SK-N-MC (cell line): ENCODE measurements at regions not wholly inside any gene's neighbourhood (a gene's known extent, or its start where the extent isn't known, plus 50 kb on each side); places are given as distances from the start of the nearest gene placed in this dataset.

Experiments used
- DNase-seq: peaks from one replicate; pipeline ENCODE4 v3.0.0-alpha.2; 2011; ENCODE audit warnings: low read depth, low spot score
- H3K27ac ChIP-seq: fragments of 200-600 bp; sonication (generic); 2 replicates; pipeline ENCODE4 v1.5.1; 2016; ENCODE audit warnings: mixed run types
- H3K36me3 ChIP-seq: fragments of 200-600 bp; sonication (generic); 2 replicates; pipeline ENCODE4 v1.6.1; 2017; ENCODE audit warnings: antibody characterized with exemption, low read length, mixed read lengths; ENCODE audit not compliant: insufficient read depth
- H3K4me3 ChIP-seq: fragments of 200-600 bp; sonication (generic); 2 replicates; pipeline ENCODE4 v1.5.1; 2016
- H3K9ac ChIP-seq: fragments of 200-600 bp; sonication (generic); 2 replicates; pipeline ENCODE4 v1.8.0; 2017; ENCODE audit warnings: mixed run types, mixed read lengths; ENCODE audit not compliant: insufficient read length
- H3K9me3 ChIP-seq: fragments of 200-600 bp; sonication (generic); 2 replicates; pipeline ENCODE4 v1.6.1; 2017; ENCODE audit warnings: low read depth, mild to moderate bottlenecking, antibody characterized with exemption, low read length, moderate library complexity, mixed read lengths
- EZH2 ChIP-seq: fragments of 200-600 bp; sonication (generic); IDR thresholded peaks from one replicate; pipeline ENCODE4 v1.6.1; 2017; ENCODE audit warnings: antibody characterized with exemption
- FOXP2 ChIP-seq: optimal IDR thresholded peaks from 2 replicates; pipeline ENCODE3; 2011; ENCODE audit warnings: mild to moderate bottlenecking, moderate library complexity; ENCODE audit not compliant: insufficient read depth; ENCODE audit errors: extremely low read length, control extremely low read depth
- POLR2AphosphoS5 ChIP-seq: IDR thresholded peaks from 2 replicates; pipeline ENCODE4 v1.6.1; 2012; ENCODE audit warnings: mild to moderate bottlenecking, low read depth, low read length, borderline replicate concordance

DNA sequence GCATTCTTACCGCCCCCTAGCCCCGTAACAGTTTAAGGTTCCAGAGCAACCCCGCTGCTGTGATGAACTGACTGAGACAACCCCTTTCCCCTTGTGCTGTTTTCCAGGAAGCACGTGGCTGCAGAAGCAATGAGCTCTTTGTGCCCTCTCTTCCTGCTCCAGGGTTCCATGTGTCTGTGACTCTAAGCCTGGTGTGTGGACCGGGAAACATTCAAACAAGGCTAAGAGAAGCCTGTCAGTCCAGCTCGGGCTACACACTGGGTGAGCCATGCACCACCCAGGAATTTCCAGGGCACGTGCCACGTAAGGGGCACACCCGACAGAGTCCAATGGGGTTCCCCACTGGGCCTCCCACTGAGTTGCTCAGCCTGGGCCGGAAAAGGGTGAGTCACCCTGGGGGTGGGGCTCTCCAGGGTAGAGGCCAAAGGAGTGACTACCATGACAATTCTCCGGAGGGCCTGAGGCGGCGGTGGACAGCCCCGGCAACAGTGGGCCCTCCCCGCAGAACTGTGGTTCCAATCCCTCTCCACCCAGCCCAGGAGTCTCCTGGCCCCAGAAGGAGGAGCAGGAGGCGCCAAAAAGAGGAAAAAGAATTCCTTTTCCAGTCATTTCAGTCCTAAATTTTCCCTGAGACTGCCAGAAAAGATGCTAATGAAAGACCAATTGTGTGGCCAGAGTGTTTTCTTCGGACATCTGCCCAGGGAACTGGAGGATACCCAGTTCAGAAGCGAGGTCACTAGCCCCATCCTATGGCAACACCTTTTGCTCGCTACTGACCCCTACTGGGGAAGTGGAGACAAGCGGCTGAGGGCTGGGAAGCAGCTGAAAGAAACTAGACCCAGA, 157.8 kb upstream of the SLC1A4 start:
- no peaks in the 10 kb centered on the region for H3K9me3 ChIP-seq
- no peak overlapping the region for H3K9ac ChIP-seq
- no peak overlapping the region for H3K4me3 ChIP-seq
- no peak for DNase-seq
- H3K27ac ChIP-seq, result no peak overlapping the region
- no peak for TF ChIP-seq EZH2
- TF ChIP-seq FOXP2, result no peak
- no peak for TF ChIP-seq POLR2AphosphoS5
- H3K36me3 ChIP-seq, result no peaks in the 10 kb centered on the region

DNA sequence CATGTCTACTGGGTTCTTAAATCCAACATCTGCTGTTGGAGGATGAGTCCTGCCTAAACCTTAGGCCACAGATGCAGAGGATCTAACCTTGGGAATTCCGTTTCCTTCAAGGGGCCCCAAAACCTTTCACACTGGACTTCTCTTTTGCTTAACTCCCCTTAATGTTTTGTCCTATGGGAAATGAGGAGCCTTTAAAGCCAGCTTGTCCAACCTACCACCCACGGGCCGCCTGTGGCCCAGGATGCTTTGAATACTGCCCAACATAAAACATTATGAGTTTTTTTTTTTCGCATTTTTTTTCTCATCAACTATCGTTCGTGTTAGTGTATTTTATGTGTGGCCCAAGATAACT, 157.2 kb upstream of the SLC1A4 start:
- Histone ChIP-seq H3K4me3 (no peak overlapping the region), H3K27ac (no peak overlapping the region), H3K9me3 (no peaks in the 10 kb centered on the region), H3K36me3 (no peaks in the 10 kb centered on the region), H3K9ac (no peak overlapping the region)
- TF ChIP-seq FOXP2 (no peak), EZH2 (no peak), POLR2AphosphoS5 (no peak)
- no peak for DNase-seq

DNA sequence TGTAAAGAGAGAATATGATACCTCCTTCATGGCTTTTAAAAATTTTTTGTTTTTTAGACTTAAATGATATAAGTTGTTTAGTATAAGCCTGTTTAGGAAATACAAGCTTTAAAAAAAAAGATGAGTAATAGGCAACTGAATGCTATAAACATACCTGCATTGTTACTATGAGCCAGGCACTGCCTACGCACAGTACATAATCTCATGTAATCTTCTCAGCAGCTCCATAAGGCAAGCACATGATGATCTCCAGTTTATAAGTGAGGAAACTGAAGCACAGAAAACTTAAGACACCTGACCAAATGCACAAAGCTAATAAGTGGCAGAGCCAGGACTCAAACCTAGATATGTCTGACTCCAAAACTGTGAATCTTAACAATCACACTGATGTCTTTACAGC, 156.3 kb upstream of the SLC1A4 start:
- DNase-seq, result no peak
- no peak overlapping the region for H3K27ac ChIP-seq
- H3K9me3 ChIP-seq, result no peaks in the 10 kb centered on the region
- no peak overlapping the region for H3K4me3 ChIP-seq
- H3K9ac ChIP-seq, result no peak overlapping the region
- TF ChIP-seq EZH2 (no peak), POLR2AphosphoS5 (no peak), FOXP2 (no peak)
- no peaks in the 10 kb centered on the region for H3K36me3 ChIP-seq

DNA sequence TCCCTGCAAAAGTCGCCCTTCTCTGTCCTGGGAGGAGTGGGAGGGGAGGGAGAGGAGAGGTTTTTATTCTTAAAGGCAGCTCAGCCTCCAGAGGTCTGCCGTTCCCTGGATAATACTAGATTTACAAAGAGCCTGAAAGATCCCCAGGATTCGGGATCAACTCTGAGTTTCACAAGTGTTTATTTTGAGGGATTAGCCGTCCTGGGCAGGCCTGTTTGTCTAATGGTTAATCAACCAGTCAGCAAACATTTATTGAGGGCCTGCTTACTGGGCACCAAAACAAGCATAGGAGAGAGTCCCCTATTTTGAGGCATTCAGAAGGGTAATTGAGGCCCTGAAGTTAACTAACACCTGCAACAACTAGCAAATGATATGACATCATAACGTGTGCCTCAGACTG, 152.6 kb upstream of the SLC1A4 start:
- TF ChIP-seq FOXP2 (no peak), EZH2 (no peak), POLR2AphosphoS5 (no peak)
- no peak for DNase-seq
- Histone ChIP-seq H3K4me3 (no peak overlapping the region), H3K9me3 (no peaks in the 10 kb centered on the region), H3K27ac (no peak overlapping the region), H3K9ac (no peak overlapping the region), H3K36me3 (no peaks in the 10 kb centered on the region)

DNA sequence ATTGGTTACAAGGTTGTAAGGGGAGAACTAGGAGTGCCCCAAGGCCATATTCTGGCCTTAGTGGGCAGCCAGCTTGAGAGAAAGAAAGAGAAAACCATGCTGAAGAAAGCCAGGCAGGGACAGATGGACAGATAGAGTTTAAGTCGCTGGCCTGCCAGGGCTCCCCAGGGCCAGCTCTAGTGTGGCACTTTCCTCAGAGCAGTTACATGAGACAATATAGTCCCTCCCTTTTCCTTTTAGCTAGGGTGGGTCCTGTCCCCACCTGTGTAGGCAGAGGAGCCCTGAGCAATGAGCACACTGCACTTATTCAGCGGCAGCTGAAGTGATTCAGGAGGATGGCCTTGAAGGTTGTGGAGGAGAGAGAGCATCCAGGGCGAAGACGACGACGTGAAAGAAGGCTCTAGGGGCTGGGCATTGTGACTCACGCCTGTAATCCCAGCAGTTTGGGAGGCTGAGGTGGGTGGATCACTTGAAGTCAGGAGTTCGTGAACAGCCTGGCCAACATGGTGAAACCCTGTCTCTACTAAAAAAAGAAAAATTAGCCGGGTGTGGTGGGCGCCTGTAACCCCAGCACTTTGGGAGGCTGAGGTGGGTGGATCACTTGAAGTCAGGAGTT, 152.0 kb upstream of the SLC1A4 start:
- Histone ChIP-seq H3K9ac (no peak overlapping the region), H3K9me3 (no peaks in the 10 kb centered on the region), H3K27ac (no peak overlapping the region), H3K4me3 (no peak overlapping the region), H3K36me3 (no peaks in the 10 kb centered on the region)
- TF ChIP-seq EZH2 (no peak), POLR2AphosphoS5 (no peak), FOXP2 (no peak)
- no peak for DNase-seq

DNA sequence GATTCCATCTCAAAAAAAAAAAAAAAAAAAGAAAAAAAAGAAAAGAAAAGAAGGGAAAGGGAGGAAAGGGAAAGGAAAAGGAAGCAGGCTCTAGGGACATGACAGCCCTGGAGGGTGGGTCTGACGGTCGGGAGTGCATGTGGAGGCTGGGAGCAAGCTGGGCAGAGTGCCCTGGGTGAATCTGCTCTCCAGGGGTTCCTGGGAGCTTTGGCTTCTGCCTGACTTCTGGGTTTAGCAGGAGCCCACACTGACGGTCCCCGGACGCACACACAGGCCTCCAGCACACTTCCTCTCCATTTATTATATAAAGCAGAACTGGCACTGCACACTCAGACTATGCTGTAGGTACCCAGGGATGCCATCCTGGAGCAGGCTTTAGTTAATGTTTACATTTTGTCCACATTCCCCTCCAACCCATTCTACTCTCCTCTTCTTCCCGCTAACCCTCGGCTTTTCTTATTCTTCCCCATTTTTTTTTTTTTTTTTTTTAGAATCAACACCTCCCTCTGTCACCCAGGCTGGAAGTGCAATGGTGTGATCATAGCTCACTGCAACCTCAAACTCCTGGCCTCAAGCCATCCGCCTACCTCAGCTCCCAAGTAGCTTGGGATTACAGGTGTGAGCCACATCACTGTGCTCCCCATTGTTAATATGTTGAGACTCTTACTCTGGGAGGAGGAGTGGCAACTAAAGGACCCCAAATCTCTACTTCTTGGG, 151.1 kb upstream of the SLC1A4 start:
- Histone ChIP-seq H3K4me3 (no peak overlapping the region), H3K9ac (no peak overlapping the region), H3K36me3 (no peaks in the 10 kb centered on the region), H3K9me3 (no peaks in the 10 kb centered on the region), H3K27ac (no peak overlapping the region)
- DNase-seq, result no peak
- TF ChIP-seq EZH2 (no peak), FOXP2 (no peak), POLR2AphosphoS5 (no peak)

DNA sequence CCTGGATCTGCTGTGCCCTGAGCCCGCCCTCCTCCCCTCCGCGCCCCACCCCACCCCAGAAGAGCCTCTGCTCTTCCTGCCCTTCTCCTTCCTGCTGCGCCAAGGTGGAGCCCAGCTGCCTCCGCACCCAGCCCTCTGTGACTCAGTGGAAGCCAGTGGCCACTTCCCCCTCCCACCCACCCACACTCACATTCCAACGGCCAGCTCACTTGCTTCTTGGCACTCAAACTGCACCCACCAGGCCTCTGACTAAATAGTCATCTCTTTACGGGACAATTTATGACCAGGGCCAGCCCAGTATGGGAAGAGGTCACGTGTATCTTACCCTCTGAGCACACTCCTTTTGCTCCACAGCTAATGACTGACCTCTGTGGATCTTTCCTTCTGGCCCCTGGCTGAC, 150.4 kb upstream of the SLC1A4 start:
- H3K36me3 ChIP-seq, result no peaks in the 10 kb centered on the region
- no peaks in the 10 kb centered on the region for H3K9me3 ChIP-seq
- no peak for TF ChIP-seq EZH2
- no peak for TF ChIP-seq FOXP2
- TF ChIP-seq POLR2AphosphoS5, result no peak
- DNase-seq, result no peak
- no peak overlapping the region for H3K4me3 ChIP-seq
- no peak overlapping the region for H3K27ac ChIP-seq
- H3K9ac ChIP-seq, result no peak overlapping the region

DNA sequence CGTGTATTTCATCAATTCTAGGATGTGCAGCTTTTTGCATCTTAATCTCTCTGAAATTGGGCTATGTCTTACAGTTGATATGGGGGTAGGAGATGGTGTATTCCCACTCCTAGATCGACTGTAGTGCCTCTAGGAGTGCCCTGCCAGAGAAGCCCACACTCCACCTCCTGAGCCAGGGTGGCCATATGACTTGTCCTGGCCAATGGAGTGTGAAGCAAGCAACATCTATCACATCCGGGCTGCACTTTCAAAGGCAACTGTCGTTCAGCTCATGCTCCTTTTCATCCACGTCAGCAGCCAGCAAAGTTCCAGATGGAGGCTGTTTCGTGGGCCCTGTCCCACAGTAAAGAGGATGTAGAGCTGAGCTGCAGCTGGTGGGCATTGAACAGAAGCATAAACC, 149.4 kb upstream of the SLC1A4 start:
- no peak overlapping the region for H3K27ac ChIP-seq
- no peaks in the 10 kb centered on the region for H3K36me3 ChIP-seq
- no peak overlapping the region for H3K9ac ChIP-seq
- TF ChIP-seq POLR2AphosphoS5, result no peak
- no peak for TF ChIP-seq EZH2
- no peak for TF ChIP-seq FOXP2
- H3K9me3 ChIP-seq, result no peaks in the 10 kb centered on the region
- DNase-seq, result no peak
- H3K4me3 ChIP-seq, result no peak overlapping the region
